Ascending aorta (tissue), 2 donors: ENCODE measurements at regions not wholly inside any gene's neighbourhood (a gene's known extent, or its start where the extent isn't known, plus 50 kb on each side); places are given as distances from the start of the nearest gene placed in this dataset.
"Not testable (repeated sequence)": the region's sequence is repeated elsewhere in the genome, so short reads cannot be mapped to it uniquely, and the experiment has no call there.

Experiments used
- DNase-seq, 2 donors: peaks; one replicate each; pipeline ENCODE4 v3.0.0-alpha.2; 2019; ENCODE audit warnings: low spot score in 2 of 2
- H3K27ac ChIP-seq, 2 donors: fragments of 200-600 bp; sonication (generic); one replicate each; pipeline ENCODE4 v1.5.1; 2016 to 2017; ENCODE audit warnings: mild to moderate bottlenecking in 1 of 2
- H3K27me3 ChIP-seq: fragments of 200-600 bp; sonication (generic); one replicate; pipeline ENCODE4 v1.5.1; 2017
- H3K36me3 ChIP-seq, 2 donors: fragments of 200-600 bp; sonication (generic); one replicate each; pipeline ENCODE4 v1.5.1; 2016
- H3K4me1 ChIP-seq, 2 donors: fragments of 200-600 bp; sonication (generic); one replicate each; pipeline ENCODE4 v1.5.1; 2016 to 2017; ENCODE audit warnings: mild to moderate bottlenecking in 1 of 2
- H3K4me3 ChIP-seq, 2 donors: fragments of 200-600 bp; sonication (generic); one replicate each; pipeline ENCODE4 v1.5.1; 2016 to 2017; ENCODE audit warnings: mild to moderate bottlenecking in 1 of 2
- H3K9me3 ChIP-seq, 2 donors: fragments of 200-600 bp; sonication (generic); one replicate each; pipeline ENCODE4 v1.5.1; 2016
- CTCF ChIP-seq, 3 experiments: fragments of 200-600 bp in 2 of 3; fragments of 450-650 bp in 1 of 3; sonication (generic) in 2 of 3; IDR thresholded peaks; one replicate each; pipeline ENCODE4 v1.5.1; 2016 to 2019; ENCODE audit warnings: antibody characterized with exemption in 3 of 3, mild to moderate bottlenecking in 1 of 3, moderate library complexity in 1 of 3
- intact Hi-C: fragments of 100-400 bp; cut with DNase I; formaldehyde crosslinking; loops from one replicate; pipeline ENCODE4 v1.15.1; 2023

GRCh38 chr3:152148579-152148978 is 120.2 kb upstream of the MBNL1 start:
- DNase-seq = no peak
- no peak for TF ChIP-seq CTCF (IDR thresholded peaks at IDR 0.05)
- no peaks in the 10 kb centered on the region for H3K27me3 ChIP-seq
- peaks cover 0 to 6% of the 10 kb centered on the region in 2 donors for H3K4me1 ChIP-seq
- intact Hi-C loops = loop anchor here (5.0 kb wide), 1 partner anchor 61 kb away; no protein-coding TSS in a partner anchor
- H3K36me3 ChIP-seq = no peaks in the 10 kb centered on the region
- H3K27ac ChIP-seq = peak overlapping the region; percentile 55 to 59
- no peaks in the 10 kb centered on the region for H3K9me3 ChIP-seq
- no peak overlapping the region for H3K4me3 ChIP-seq

- peak overlapping the region; percentile 34 to 55 for H3K27ac ChIP-seq
- H3K4me1 ChIP-seq = peaks cover 0 to 2% of the 10 kb centered on the region in 2 donors
- no peaks in the 10 kb centered on the region for H3K9me3 ChIP-seq
- no peaks in the 10 kb centered on the region for H3K27me3 ChIP-seq
- TF ChIP-seq CTCF (IDR thresholded peaks at IDR 0.05) = no peak
- H3K36me3 ChIP-seq = no peaks in the 10 kb centered on the region
- intact Hi-C loops = loop anchor here (5.0 kb wide), 1 partner anchor 63 kb away; no protein-coding TSS in a partner anchor
- no peak for DNase-seq
- no peak overlapping the region for H3K4me3 ChIP-seq
Observed at GRCh38 chr3:152149832-152150231, 118.9 kb upstream of the MBNL1 start.

GRCh38 chr3:152151216-152151876 is 117.4 kb upstream of the MBNL1 start:
- Histone ChIP-seq H3K36me3 (no peaks in the 10 kb centered on the region), H3K4me1 (peaks cover 0 to 7% of the 10 kb centered on the region in 2 donors), H3K27ac (peak overlapping the region; percentile 34 to 62), H3K27me3 (no peaks in the 10 kb centered on the region), H3K4me3 (no peak overlapping the region), H3K9me3 (no peaks in the 10 kb centered on the region)
- no peak for DNase-seq
- no peak for TF ChIP-seq CTCF (IDR thresholded peaks at IDR 0.05)
- intact Hi-C loops = no loop called here

- H3K4me1 ChIP-seq = peaks cover 3 to 15% of the 10 kb centered on the region in 2 donors
Observed at GRCh38 chr3:152151877-152152765, 116.6 kb upstream of the MBNL1 start.

GRCh38 chr3:152153115-152153514 is 115.6 kb upstream of the MBNL1 start:
- H3K9me3 ChIP-seq, H3K27me3 ChIP-seq, H3K36me3 ChIP-seq, DNase-seq, H3K4me3 ChIP-seq, intact Hi-C loops: not testable (repeated sequence)
- Histone ChIP-seq H3K27ac (peak overlapping the region; percentile 70 to 73), H3K4me1 (peaks cover 3 to 23% of the 10 kb centered on the region in 2 donors)

More at GRCh38 chr3:152151877-152152765, 116.6 kb upstream of the MBNL1 start:
- H3K36me3 ChIP-seq, H3K27me3 ChIP-seq, H3K9me3 ChIP-seq, DNase-seq, H3K4me3 ChIP-seq, intact Hi-C loops: not testable (repeated sequence)
- peak overlapping the region; percentile 46 to 62 for H3K27ac ChIP-seq

- intact Hi-C loops = loop anchor here (5.0 kb wide), 2 partner anchors 33 to 112 kb away; partner anchors contain the start of gene MBNL1
- no peak for TF ChIP-seq CTCF (IDR thresholded peaks at IDR 0.05)
- no peaks in the 10 kb centered on the region for H3K36me3 ChIP-seq
- no peaks in the 10 kb centered on the region for H3K27me3 ChIP-seq
- peak overlapping the region; percentile 70 to 73 for H3K27ac ChIP-seq
- no peak for DNase-seq
- peaks cover 3 to 39% of the 10 kb centered on the region in 2 donors for H3K4me1 ChIP-seq
- H3K4me3 ChIP-seq = peak overlapping the region in 1 of 2 donors; percentile 11
- no peaks in the 10 kb centered on the region for H3K9me3 ChIP-seq
Observed at GRCh38 chr3:152155246-152156020, 113.3 kb upstream of the MBNL1 start.
